RWPE1 (cell line): ENCODE measurements at regions not wholly inside any gene's neighbourhood (a gene's known extent, or its start where the extent isn't known, plus 50 kb on each side); places are given as distances from the start of the nearest gene placed in this dataset.

Source experiments
- CTCF ChIA-PET: fragments of 350-600 bp; sonication (Branson Sonifier 250); formaldehyde crosslinking; extraction: SDS; loops from one replicate; lab custom pipeline; 2021; lab: Yijun Ruan, JAX
- POLR2A ChIA-PET: fragments of 400-600 bp; formaldehyde crosslinking; extraction: SDS; loops from one replicate; lab custom pipeline; 2020; ENCODE audit warnings: antibody characterized with exemption; ENCODE audit not compliant: low non-redundant PET; lab: Yijun Ruan, JAX
- DNase-seq: peaks from one replicate; pipeline ENCODE4 v3.0.0; 2012; ENCODE audit warnings: low spot score
- H3K27ac ChIP-seq: fragments of 450-650 bp; 2 replicates; pipeline ENCODE4 v1.5.1; 2017
- CTCF ChIP-seq: fragments of 450-650 bp; conservative IDR thresholded peaks from 2 replicates; pipeline ENCODE4 v1.5.1; 2017; ENCODE audit warnings: low read depth, mild to moderate bottlenecking

DNA sequence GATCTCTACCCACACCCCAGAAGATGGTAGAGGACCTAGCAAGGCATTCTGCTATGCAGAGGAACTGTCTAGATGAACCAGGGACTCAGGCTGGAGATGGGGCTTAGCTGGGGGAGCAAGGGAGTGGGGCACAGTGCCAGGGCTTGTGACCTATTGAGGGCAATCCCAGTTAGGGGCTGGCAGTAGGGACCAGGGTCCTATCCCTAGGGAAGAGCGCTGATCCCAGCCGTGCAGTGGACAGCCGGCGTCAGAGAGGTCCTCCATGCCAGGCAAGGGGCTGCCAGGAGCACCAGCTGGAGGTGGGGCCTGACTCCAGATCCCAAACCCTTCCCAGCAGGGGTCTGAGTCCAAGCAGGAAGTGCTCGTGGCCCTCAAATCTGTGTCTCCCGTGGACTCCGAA, 52.7 kb upstream of the NEURL1B start:
- ChIA-PET CTCF (interaction anchor here (0.6 to 1.0 kb wide), 5 partner anchors 108 to 461 kb away, joined by 3 to 5 read pairs (median 3); no protein-coding TSS in a partner anchor), POLR2A (no interaction called here)
- no peak for DNase-seq
- no peak for TF ChIP-seq CTCF
- no peak overlapping the region for H3K27ac ChIP-seq

DNA sequence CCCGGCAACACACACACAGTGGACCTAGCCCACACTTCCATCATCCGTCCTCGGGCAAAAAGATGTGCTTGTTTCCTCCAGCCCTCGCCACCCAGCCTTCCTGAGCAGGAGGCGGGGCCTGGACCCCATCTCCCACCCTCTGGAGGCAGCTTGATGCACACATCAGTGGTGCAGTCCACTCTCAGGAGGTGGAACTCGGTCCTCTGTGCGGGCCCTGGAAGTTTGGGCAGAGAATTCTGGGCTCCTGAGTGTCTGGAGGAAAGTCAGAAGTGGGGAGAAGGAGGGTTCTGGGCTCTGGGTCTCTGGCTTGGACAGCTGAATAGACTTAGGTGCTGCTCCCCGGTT, 54.0 kb upstream of the NEURL1B start:
- CTCF ChIA-PET = interaction anchor here (0.5 to 1.1 kb wide), 2 partner anchors 127 to 1167 kb away, joined by 3 read pairs; partner anchors contain the start of gene FGF18
- no peak for TF ChIP-seq CTCF
- POLR2A ChIA-PET = no interaction called here
- H3K27ac ChIP-seq = no peak overlapping the region
- DNase-seq = no peak

DNA sequence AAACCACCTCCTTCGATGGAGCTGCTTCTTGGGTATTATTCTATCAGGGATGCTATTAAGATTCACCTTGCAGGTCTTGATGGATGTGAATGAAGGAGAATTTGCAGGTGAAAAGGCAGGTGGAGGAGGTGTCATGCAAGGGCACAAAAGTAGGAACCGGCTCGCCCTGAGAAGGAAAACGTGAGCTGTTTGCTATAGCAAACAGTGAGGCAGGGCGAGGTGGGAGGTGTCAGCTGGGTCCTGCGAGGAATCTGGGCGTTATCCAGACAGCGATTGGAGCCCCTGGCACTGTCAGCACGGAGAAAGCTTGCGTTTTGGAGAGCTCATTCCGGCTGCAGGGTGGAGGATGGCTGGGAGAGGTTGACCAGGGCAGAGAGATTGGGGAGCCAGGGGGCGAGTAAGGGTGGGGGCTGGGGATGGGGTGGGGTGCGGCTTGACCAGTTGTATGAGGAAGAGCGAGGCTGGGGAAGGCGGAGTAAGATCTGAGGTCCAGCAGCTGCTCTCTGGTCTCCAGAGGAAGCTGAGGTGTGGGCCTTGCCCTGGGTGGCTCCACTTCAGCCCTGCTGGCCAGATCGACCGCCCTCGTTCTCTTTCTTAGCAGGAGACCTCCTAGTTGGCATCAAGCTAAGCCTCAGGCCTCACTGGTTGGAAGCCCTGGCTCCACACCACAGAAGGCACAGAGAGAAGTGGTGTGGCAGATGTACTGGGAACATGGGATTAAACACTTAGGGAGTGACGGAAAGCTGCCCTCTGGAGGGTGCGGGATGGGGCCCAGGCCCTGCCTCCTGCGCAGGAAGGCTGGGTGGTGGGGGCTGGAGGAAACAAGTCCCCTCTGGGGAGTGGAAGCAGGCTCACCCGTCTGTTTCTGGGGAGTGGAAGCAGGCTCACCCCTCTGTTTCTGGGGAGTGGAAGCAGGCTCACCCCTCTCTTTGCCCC, 54.7 kb upstream of the NEURL1B start:
- no peak for TF ChIP-seq CTCF
- H3K27ac ChIP-seq = no peak overlapping the region
- DNase-seq = no peak
- POLR2A ChIA-PET = no interaction called here
- CTCF ChIA-PET = interaction anchor here (0.5 to 1.2 kb wide), 4 partner anchors 10 to 361 kb away, joined by 3 to 4 read pairs (median 4); no protein-coding TSS in a partner anchor

- POLR2A ChIA-PET = no interaction called here
- DNase-seq = no peak
- no peak overlapping the region for H3K27ac ChIP-seq
- no peak for TF ChIP-seq CTCF
- CTCF ChIA-PET = interaction anchor here (0.6 kb wide), 2 partner anchors 10 to 519 kb away, joined by 3 to 4 read pairs; no protein-coding TSS in a partner anchor
These were observed 55.9 kb upstream of the NEURL1B start for GRCh38 chr5:172585114-172585513.

DNA sequence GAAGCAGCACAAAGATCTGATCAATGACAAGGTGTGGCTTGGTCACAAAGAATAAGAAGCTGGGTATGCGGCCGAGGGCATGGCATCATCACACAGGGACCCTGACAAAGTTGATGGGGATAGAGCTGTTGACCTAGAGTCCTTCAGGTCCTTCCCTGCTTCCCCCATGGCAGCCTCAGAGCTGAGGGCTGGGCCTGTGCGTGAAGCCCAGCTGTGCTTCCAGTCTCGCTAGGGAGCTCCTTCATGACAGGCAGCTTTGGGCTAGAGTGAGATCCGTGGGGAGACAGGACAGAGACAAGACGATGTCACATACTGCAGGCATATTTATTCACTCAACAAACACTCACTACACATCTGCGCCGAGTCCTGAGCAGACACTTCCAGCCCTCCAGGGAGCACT, 56.4 kb upstream of the NEURL1B start:
- CTCF ChIA-PET = interaction anchor here (0.6 kb wide), 1 partner anchor 11 kb away, joined by 3 read pairs; no protein-coding TSS in a partner anchor
- H3K27ac ChIP-seq = no peak overlapping the region
- DNase-seq = no peak
- TF ChIP-seq CTCF = no peak
- POLR2A ChIA-PET = interaction anchor here (0.7 kb wide), 1 partner anchor 112 kb away, joined by 4 read pairs; no protein-coding TSS in a partner anchor

DNA sequence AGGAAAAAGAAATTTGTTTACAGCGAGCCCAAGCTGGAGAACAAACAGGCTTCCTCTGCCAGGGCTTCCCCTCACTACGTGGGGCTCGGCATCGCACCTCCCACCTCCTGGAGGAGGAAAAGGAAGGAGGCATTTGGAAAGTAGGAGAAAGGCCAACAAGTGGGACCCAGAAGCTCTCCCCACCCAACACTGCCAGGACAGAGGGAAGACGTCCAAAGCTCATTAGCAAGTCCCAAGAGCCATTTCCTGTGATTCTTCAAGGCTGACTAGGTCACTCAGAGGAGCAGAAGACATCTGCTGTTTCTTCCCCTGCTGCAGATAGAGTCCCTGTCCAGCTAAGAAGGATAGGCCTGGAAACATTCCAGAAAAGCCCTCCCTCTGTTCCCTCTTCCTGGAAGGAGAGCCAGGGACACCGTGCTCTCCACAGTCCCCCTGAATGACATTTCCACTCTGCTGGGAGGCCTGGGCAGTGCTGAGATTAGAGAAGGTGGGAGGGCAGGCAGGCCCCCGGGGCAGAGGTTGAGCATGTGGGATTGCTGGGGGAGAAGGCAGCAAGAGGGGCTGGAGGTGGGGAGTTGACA, 57.0 kb upstream of the NEURL1B start:
- ChIA-PET CTCF (interaction anchor here (0.7 kb wide), 1 partner anchor 131 kb away, joined by 3 read pairs; no protein-coding TSS in a partner anchor), POLR2A (interaction anchor here (0.7 kb wide), 1 partner anchor 113 kb away, joined by 4 read pairs; no protein-coding TSS in a partner anchor)
- no peak for DNase-seq
- no peak for TF ChIP-seq CTCF
- H3K27ac ChIP-seq = no peak overlapping the region
